ELF-1 (cell line): ENCODE measurements at regions not wholly inside any gene's neighbourhood (a gene's known extent, or its start where the extent isn't known, plus 50 kb on each side); places are given as distances from the start of the nearest gene placed in this dataset.
"Not testable (repeated sequence)": the region's sequence is repeated elsewhere in the genome, so short reads cannot be mapped to it uniquely, and the experiment has no call there.

ENCODE experiments used
- DNase-seq: peaks from one replicate; pipeline ENCODE4 v3.0.0-alpha.2; 2016; ENCODE audit warnings: low read depth, low spot score

DNA sequence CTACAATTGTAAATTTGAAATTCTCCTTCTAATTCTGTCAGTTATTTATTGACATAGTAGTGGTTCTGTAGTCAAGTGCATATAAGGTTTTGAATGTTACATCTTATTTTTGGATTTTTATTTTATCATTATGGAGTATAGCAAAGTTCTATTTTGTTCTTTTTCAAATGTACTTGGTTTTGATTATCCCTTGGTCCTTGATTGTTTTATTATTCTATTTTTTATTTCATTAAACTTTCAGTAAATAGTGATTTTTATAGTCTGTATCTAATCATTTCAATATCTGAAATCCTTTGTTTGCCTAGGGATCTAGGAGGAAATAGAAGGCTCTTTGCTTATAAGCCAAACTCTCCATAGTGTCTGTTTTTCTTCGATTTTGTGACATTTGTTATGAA, 87.8 kb downstream of the HFE start:
- DNase-seq, result no peak

DNA sequence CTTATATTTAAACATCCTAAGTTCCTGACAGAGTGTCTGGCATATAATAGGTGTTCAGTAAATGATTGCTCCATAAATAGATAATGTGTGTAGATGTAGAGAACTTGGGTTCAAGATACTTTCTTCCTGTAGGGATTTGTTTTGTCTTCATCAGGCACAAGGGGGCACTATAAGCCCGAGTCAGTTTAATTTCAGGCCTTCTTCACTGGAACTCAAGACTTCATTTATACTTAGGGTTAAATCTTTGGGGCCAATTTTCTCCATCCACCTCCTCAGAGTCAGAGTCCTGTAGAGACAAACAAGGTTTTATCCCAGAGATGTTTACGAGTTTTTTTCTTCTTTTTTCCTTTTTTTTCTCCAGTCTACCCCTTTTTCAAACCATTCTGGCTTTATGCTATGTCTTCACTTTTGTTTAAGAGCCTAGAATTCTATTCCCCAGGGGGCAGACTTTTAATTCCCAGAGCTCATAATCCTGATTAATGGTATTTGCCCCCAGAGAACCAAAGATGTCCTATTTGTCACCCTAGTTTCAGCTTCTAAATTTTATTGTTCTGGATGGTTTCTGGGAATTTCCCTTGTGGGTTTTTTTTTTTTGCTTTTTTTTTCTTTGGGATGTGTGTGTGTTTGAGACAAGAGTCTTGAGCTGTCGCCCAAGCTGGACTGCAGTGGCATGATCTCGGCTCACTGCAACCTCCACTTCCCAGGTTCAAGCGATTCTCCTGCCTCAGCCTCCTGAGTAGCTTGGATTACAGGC, 88.4 kb downstream of the HFE start:
- DNase-seq, result peak; percentile 44

GRCh38 chr6:26179675-26180074, 92.4 kb downstream of the HFE start:
- no peak for DNase-seq

DNA sequence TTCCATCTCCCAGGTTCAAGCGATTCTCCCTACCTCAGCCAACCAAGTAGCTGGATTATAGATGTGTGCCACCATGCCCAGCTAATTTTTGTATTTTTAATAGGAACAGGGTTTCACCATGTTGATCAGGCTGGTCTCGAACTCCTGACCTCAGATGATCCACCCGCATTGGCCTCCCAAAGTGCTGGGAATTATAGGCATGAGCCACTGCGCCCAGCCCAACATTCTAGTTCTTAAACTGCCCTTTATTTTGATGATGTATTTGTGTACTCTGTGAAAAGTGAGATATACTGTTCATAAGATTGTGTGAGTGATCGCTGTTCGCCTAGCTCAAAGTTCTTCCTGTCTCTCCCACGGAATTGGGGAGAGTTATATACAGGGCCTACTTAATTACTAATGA, 93.1 kb downstream of the HFE start:
- DNase-seq, result no peak

DNA sequence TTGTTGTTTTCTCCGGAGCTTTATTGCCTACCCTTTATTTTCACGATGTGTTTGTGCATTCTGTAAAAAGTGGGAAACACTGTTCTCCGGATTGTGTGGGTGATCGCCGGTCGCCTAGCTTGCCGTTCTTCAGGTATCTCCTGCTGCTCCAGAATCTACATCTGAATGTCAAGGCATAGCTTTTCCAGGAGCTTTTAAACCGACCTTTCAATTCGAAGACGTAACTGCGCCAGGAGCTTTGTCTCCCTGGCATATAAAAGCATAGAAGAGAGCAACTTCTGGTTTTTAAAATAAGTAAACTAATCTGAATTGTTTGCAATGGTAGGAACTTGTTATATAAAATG, 96.0 kb downstream of the HFE start:
- peak; percentile 85 for DNase-seq

DNA sequence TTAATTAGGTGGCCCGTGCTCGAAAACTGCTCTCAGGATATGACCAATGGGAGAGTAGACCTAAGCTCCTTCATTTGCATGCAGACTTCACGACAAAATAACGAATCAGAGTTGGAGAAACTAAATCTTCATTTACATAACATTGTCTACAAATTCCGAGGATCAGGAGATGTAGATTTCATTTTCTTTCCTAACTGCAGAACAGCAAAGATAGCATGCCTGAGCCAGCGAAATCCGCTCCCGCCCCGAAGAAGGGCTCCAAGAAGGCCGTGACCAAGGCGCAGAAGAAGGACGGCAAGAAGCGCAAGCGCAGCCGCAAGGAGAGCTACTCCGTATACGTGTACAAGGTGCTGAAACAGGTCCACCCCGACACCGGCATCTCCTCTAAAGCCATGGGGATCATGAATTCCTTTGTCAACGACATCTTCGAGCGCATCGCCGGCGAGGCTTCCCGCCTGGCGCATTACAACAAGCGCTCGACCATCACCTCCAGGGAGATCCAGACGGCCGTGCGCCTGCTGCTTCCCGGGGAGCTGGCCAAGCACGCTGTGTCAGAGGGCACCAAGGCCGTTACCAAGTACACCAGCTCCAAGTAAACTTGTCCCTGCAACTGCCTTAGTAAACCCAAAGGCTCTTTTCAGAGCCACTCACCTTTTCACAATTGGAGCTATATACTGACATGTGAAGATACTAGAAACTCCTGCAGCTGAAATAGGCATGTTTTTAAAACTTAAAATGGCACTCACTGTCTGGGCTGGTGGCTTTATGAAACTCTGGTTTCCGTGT, 96.5 kb downstream of the HFE start:
- DNase-seq, result peak; percentile 92

DNA sequence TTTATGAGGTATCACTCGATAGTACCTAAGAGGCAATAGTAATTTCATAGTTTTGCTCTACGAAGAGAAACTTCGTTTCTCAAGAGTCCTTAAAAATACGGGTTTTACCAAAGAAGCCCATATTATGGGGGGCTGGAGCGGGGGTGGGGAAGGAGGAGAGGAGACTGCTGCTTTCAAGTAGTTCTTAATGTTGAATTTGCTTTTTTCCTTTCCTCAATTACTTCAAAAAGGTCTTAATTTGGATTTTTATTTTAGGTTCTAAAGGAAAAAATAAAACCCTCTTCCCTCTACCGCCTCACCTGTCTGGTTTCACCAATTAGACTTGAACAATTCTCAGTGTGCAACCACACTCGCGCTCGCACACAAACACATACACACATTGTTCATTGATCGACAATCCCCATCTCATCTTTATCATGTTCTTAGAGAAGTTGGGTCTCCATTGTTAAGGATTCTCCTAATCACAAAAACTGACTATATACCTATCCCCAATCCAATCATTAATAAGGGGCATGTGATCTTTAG, 97.2 kb downstream of the HFE start:
- no peak for DNase-seq

DNA sequence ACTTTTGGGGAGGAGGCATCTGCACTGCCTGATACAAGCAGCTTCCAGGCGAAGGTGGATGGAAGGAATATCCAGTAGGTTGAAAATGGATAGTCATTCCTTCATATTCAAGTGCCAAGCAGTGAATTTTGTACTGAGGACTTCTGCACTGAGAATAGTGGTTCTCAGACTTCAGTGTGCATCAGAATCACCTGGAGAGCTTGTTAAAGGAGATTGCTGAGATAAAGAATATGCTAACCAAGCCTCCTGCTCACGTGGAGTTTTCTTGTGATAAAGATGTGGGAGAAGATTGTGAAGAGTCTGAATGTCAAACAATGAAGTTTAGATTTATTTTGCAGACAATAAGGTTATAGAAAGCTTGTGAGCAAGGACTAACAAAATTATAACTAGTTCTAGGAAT, 97.8 kb downstream of the HFE start:
- DNase-seq, result no peak

DNA sequence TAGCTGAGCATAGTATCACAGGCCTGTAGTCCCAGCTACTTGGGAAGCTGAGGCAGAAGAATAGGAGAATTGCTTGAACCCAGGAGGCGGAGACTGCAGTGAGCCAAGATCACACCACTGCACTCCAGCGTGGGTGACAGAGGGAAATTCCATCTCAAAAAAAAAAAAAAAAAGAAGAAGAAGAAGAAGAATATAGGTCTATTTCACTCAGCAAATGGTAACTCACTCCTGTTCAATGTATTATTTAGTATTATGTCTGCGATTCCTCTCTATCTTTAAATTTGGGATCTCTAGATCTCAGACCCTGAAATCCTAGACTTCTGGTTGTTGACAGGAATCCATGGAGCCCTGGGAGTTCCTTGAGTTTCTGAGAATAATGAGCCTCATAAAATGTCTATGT, 98.6 kb downstream of the HFE start:
- no peak for DNase-seq

DNA sequence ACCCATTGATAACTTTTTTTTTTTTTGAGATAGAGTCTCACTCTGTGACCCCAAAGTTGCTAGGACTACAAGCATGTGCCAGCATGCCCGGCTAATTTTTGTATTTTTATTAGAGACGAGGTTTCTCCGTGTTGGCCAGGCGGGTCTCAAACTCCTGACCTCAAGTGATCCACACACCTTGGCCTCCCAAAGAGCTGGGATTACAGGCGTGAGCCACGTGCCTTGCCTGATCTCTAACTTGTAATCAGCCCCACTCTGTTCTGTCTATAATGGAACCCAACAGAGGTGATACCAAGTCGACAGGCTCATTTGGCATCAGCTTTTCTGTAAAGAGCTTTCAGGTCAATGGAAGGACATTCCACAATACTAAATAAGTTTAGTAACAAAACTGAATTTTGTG, 99.4 kb downstream of the HFE start:
- no peak for DNase-seq

DNA sequence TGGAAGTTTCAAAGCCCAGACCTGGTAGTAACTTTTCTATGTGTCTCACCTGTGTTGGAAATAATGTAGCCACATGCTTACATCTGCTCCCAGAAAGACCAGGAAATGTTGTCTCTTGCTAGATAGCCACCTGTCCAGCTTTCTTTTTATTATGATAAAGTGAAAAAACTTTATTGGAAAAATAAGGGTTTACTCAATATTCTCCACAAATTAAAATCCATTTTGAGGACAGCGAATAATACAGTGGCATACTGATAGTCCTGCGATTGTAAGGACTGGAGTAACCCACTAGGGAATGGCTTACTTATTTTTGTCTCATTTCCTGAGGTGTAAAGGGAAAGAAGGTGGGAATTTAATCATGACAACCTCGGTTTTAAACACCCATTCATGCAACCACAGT, 100.1 kb downstream of the HFE start:
- no peak for DNase-seq

- peak; percentile 80 for DNase-seq
Measured at GRCh38 chr6:26187981-26188635, 100.9 kb downstream of the HFE start.

GRCh38 chr6:26191512-26191911, 104.3 kb downstream of the HFE start:
- not testable (repeated sequence) for DNase-seq

DNA sequence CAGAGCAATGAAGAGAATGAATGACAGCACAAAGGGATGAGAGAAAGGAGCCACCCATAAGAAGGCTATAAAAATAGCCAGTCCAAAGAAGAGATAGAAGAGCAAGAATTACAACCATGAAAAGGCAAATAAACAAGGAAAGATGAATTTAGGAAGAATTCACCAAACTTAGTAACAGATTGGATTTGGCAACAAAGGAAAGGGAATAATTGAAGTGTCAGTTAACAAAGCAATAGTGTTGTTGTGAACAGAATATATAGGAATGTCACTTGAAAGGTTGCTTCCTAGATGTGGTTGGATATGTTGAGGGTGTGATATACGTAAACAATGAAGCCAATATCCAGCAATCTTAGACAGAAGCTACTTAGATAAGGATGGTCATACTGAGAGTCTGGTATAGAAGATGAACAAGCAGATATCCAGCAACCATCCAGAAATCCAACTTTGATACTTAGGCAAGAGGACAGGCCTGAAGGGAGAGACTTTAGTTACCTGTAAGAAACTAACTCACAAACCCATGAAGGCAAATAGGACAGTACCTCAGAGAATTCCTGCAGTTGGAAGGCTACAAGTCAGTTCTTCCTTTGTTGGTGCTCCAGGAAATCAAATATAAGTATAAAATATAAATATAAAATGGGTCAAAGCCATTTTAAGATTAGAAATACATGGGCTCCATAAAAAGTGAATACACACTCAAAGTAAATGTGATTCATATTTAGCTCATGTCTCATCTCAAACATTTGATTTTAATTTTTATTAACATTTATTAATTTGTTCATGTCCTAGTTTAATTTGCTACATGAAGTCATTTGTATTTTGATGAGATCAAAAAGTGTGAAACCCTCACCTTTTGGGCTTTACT, 106.5 kb downstream of the HFE start:
- DNase-seq, result no peak

- DNase-seq, result no peak
Measured at GRCh38 chr6:26194329-26194701, 107.1 kb downstream of the HFE start.

GRCh38 chr6:26194816-26195375, 107.7 kb downstream of the HFE start:
- no peak for DNase-seq

- peak; percentile 87 for DNase-seq
Measured at GRCh38 chr6:26195376-26195923, 108.2 kb downstream of the HFE start.

DNA sequence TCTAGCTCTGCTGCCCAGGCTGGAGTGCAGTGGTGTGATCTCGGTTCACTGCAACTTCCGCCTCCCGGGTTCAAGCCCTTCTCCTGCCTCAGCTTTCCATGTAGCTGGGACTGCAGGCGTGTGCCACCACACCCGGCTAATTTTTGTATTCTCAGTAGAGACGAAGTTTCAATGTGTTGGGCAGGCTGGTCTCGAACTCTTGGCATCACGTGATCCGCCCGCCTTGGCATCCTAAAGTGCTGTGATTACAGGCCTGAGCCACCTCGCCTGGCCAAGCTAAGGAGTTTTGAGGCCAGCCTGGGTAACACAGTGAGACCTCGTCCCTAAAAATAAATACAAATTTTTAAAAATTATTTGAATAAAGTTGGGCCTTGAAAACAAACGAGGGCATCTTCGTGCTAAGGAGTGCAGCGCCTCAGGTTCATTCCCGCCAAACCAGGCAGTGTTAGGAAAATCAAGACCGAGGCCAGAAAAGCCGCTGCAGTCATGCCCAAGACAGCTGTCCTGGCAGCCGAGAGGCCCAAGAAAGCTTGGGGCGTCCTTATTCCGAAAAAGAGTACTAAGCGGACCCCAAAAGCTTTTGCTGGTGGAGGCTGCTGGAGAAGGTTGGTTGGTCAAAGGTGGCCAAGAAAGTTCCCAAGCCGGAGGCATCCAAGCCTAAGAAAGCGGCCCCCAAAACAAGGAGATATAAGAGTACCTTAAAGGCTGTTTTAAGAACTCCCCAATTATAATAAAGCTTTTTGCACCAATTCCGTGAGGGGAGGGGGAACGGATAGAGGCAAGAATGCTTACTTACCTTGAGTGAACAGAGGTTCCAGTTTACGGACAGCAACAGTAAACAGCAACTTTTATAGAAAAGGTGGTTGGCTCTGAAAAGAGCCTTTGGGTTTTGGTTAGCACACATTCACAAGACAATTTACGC, 109.0 kb downstream of the HFE start:
- DNase-seq, result peak; percentile 71

GRCh38 chr6:26196846-26197635, 109.8 kb downstream of the HFE start:
- DNase-seq, result peak; percentile 94
